HEK293 (cell line): ENCODE measurements at regions not wholly inside any gene's neighbourhood (a gene's known extent, or its start where the extent isn't known, plus 50 kb on each side); places are given as distances from the start of the nearest gene placed in this dataset.

ENCODE experiments used
- CTCF ChIA-PET: fragments of 350-600 bp; formaldehyde crosslinking; extraction: SDS; loops from one replicate; lab custom pipeline; 2021; ENCODE audit warnings: antibody characterized with exemption; lab: Yijun Ruan, JAX
- POLR2A ChIA-PET: fragments of 300-600 bp; formaldehyde crosslinking; extraction: SDS; loops from one replicate; lab custom pipeline; 2020; ENCODE audit warnings: antibody characterized with exemption, inconsistent platforms; lab: Yijun Ruan, JAX
- H3K27ac ChIP-seq: fragments of 200-500 bp; sonication (Bioruptor generic); 2 replicates; pipeline ENCODE4 v1.5.1; 2014; ENCODE audit warnings: low read depth, low read length, control low read depth, inconsistent platforms; ENCODE audit errors: extremely low read depth
- H3K36me3 ChIP-seq, 2 experiments: fragments of 200-500 bp in 1 of 2; sonication (Bioruptor generic) in 1 of 2; 1 replicate in 1 of 2; 2 replicates in 1 of 2; pipeline ENCODE4 v1.5.1; 2014 to 2017; ENCODE audit warnings: inconsistent platforms in 2 of 2, low read length in 2 of 2; ENCODE audit not compliant: control insufficient read depth in 2 of 2, insufficient read depth in 1 of 2
- H3K4me1 ChIP-seq: fragments of 200-500 bp; sonication (Bioruptor generic); 2 replicates; pipeline ENCODE4 v1.5.1; 2014; ENCODE audit warnings: mild to moderate bottlenecking, low read length, inconsistent platforms; ENCODE audit not compliant: control insufficient read depth, insufficient read depth
- H3K4me3 ChIP-seq: 2 replicates; pipeline ENCODE4 v1.5.1; 2011; ENCODE audit warnings: low read depth, mild to moderate bottlenecking, control low read depth, low read length, moderate library complexity
- H3K9me3 ChIP-seq: fragments of 200-500 bp; sonication (Bioruptor generic); 2 replicates; pipeline ENCODE4 v1.5.1; 2014; ENCODE audit warnings: low read depth, low read length, inconsistent platforms; ENCODE audit not compliant: control insufficient read depth, insufficient read depth
- EGR2 ChIP-seq: fragments of 450-650 bp; formaldehyde crosslinking; IDR thresholded peaks from 2 replicates; pipeline ENCODE4 v1.5.1; 2016; ENCODE audit warnings: low read depth, missing biosample characterization, missing genetic modification characterization
- IKZF3 ChIP-seq: fragments of 450-650 bp; IDR thresholded peaks from 2 replicates; pipeline ENCODE4 v1.5.0; 2018; ENCODE audit warnings: missing biosample characterization, mild to moderate bottlenecking, missing genetic modification characterization, moderate library complexity
- OSR2 ChIP-seq: fragments of 450-650 bp; formaldehyde crosslinking; IDR thresholded peaks from 2 replicates; pipeline ENCODE4 v1.5.1; 2016; ENCODE audit warnings: missing biosample characterization, missing genetic modification characterization
- ZBTB17 ChIP-seq: fragments of 450-650 bp; formaldehyde crosslinking; IDR thresholded peaks from 2 replicates; pipeline ENCODE4 v1.5.1; 2016; ENCODE audit warnings: missing biosample characterization, missing genetic modification characterization
- ZIC2 ChIP-seq: fragments of 450-650 bp; formaldehyde crosslinking; IDR thresholded peaks from 2 replicates; pipeline ENCODE4 v1.5.1; 2016; ENCODE audit warnings: missing biosample characterization, missing genetic modification characterization
- ZNF211 ChIP-seq: fragments of 450-650 bp; formaldehyde crosslinking; IDR thresholded peaks from 2 replicates; pipeline ENCODE4 v1.5.1; 2016; ENCODE audit warnings: low read depth, missing biosample characterization, missing genetic modification characterization
- ZNF248 ChIP-seq: fragments of 450-650 bp; formaldehyde crosslinking; IDR thresholded peaks from 2 replicates; pipeline ENCODE4 v1.5.1; 2017; ENCODE audit warnings: missing biosample characterization, missing genetic modification characterization
- ZNF76 ChIP-seq: fragments of 450-650 bp; formaldehyde crosslinking; IDR thresholded peaks from 2 replicates; pipeline ENCODE4; 2016; ENCODE audit warnings: low read depth, missing biosample characterization, missing genetic modification characterization, borderline replicate concordance
- TF ChIP-seq, protein P1 (sequence below): fragments of 450-650 bp; formaldehyde crosslinking; IDR thresholded peaks from 2 replicates; pipeline ENCODE4 v1.5.1; 2017; ENCODE audit warnings: missing biosample characterization, missing genetic modification characterization
- TF ChIP-seq, protein P2 (sequence below): fragments of 450-650 bp; formaldehyde crosslinking; IDR thresholded peaks from 2 replicates; pipeline ENCODE4 v1.5.1; 2016; ENCODE audit warnings: missing biosample characterization, missing genetic modification characterization
- TF ChIP-seq, protein P3 (sequence below): fragments of 450-650 bp; IDR thresholded peaks from 2 replicates; pipeline ENCODE4 v1.5.1; 2018; ENCODE audit warnings: missing biosample characterization, missing genetic modification characterization
- TF ChIP-seq, protein P4 (sequence below): fragments of 450-650 bp; formaldehyde crosslinking; IDR thresholded peaks from 2 replicates; pipeline ENCODE4 v1.5.0; 2017; ENCODE audit warnings: missing biosample characterization, missing genetic modification characterization, borderline replicate concordance
- TF ChIP-seq, protein P5 (sequence below): fragments of 450-650 bp; formaldehyde crosslinking; IDR thresholded peaks from 2 replicates; pipeline ENCODE4 v1.5.1; 2016; ENCODE audit warnings: missing biosample characterization, missing genetic modification characterization, borderline replicate concordance

DNA sequence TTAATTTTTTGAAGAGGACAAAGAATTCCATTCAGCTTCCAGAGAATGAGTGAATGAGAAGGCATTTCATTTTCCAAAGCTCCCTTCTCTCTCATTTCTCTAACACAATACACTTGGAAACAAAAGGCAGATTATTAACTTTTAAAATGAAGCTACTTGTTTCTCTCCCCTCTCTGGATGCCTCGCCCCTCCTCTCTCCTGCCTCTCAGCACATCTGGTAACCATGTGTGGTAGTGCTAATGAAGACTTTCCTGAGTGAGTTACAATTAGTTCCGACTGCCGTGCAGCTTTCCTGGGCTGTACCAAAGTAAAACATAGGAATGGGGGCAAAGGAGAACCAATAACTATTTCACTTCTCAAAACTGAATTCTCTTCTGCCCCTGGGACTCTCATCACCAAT lies 84.7 kb upstream of the SOX5 start:
- no peaks in the 10 kb centered on the region for H3K9me3 ChIP-seq
- TF ChIP-seq, protein P1, sequence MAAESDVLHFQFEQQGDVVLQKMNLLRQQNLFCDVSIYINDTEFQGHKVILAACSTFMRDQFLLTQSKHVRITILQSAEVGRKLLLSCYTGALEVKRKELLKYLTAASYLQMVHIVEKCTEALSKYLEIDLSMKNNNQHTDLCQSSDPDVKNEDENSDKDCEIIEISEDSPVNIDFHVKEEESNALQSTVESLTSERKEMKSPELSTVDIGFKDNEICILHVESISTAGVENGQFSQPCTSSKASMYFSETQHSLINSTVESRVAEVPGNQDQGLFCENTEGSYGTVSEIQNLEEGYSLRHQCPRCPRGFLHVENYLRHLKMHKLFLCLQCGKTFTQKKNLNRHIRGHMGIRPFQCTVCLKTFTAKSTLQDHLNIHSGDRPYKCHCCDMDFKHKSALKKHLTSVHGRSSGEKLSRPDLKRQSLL (tag by site-specific recombination): no peak
- no peak for TF ChIP-seq EGR2 (tag by site-specific recombination)
- TF ChIP-seq, protein P2, sequence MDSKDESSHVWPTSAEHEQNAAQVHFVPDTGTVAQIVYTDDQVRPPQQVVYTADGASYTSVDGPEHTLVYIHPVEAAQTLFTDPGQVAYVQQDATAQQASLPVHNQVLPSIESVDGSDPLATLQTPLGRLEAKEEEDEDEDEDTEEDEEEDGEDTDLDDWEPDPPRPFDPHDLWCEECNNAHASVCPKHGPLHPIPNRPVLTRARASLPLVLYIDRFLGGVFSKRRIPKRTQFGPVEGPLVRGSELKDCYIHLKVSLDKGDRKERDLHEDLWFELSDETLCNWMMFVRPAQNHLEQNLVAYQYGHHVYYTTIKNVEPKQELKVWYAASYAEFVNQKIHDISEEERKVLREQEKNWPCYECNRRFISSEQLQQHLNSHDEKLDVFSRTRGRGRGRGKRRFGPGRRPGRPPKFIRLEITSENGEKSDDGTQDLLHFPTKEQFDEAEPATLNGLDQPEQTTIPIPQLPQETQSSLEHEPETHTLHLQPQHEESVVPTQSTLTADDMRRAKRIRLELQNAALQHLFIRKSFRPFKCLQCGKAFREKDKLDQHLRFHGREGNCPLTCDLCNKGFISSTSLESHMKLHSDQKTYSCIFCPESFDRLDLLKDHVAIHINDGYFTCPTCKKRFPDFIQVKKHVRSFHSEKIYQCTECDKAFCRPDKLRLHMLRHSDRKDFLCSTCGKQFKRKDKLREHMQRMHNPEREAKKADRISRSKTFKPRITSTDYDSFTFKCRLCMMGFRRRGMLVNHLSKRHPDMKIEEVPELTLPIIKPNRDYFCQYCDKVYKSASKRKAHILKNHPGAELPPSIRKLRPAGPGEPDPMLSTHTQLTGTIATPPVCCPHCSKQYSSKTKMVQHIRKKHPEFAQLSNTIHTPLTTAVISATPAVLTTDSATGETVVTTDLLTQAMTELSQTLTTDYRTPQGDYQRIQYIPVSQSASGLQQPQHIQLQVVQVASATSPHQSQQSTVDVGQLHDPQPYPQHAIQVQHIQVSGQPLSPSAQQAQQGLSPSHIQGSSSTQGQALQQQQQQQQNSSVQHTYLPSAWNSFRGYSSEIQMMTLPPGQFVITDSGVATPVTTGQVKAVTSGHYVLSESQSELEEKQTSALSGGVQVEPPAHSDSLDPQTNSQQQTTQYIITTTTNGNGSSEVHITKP (tag by site-specific recombination): peak; percentile 52; the same call in 1 of the 2 replicates
- H3K27ac ChIP-seq: no peak overlapping the region
- ChIA-PET CTCF (no interaction called here), POLR2A (interaction anchor here (0.6 to 0.7 kb wide), 2 partner anchors 11 to 28 kb away, joined by 4 to 5 read pairs; no protein-coding TSS in a partner anchor)
- peaks cover 9% of the 10 kb centered on the region; the same call in 1 of the 2 replicates for H3K4me1 ChIP-seq
- H3K36me3 ChIP-seq: no peaks in the 10 kb centered on the region
- H3K4me3 ChIP-seq: no peak overlapping the region

DNA sequence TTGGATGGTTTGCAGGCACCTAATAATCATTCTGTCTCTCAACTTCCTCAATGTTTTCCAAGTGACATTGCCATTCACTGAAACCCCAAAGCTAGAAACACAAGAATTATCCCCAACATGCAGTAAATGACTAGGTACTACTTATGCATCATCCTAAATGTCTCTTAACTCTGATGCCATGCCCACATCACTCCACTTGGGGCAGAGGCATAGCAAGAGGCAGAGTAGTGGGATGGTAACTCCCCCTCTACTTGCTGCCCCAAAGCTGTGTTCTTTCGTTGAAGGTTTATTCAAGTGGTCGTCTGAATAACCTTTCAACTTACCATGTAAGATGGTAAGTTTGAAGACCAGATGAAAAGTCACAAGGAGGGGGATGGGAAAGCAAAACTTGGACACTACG lies 77.9 kb upstream of the SOX5 start:
- POLR2A ChIA-PET: no interaction called here
- TF ChIP-seq ZIC2 (tag by site-specific recombination) (no peak), ZNF76 (no peak), IKZF3 (tag by site-specific recombination) (no peak), ZNF248 (tag by site-specific recombination) (no peak), ZNF211 (no peak), ZBTB17 (tag by site-specific recombination) (no peak), OSR2 (tag by site-specific recombination) (no peak)
- TF ChIP-seq, protein P2 (tag by site-specific recombination): no peak
- TF ChIP-seq, protein P3, sequence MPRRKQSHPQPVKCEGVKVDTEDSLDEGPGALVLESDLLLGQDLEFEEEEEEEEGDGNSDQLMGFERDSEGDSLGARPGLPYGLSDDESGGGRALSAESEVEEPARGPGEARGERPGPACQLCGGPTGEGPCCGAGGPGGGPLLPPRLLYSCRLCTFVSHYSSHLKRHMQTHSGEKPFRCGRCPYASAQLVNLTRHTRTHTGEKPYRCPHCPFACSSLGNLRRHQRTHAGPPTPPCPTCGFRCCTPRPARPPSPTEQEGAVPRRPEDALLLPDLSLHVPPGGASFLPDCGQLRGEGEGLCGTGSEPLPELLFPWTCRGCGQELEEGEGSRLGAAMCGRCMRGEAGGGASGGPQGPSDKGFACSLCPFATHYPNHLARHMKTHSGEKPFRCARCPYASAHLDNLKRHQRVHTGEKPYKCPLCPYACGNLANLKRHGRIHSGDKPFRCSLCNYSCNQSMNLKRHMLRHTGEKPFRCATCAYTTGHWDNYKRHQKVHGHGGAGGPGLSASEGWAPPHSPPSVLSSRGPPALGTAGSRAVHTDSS: no peak
- TF ChIP-seq, protein P4, sequence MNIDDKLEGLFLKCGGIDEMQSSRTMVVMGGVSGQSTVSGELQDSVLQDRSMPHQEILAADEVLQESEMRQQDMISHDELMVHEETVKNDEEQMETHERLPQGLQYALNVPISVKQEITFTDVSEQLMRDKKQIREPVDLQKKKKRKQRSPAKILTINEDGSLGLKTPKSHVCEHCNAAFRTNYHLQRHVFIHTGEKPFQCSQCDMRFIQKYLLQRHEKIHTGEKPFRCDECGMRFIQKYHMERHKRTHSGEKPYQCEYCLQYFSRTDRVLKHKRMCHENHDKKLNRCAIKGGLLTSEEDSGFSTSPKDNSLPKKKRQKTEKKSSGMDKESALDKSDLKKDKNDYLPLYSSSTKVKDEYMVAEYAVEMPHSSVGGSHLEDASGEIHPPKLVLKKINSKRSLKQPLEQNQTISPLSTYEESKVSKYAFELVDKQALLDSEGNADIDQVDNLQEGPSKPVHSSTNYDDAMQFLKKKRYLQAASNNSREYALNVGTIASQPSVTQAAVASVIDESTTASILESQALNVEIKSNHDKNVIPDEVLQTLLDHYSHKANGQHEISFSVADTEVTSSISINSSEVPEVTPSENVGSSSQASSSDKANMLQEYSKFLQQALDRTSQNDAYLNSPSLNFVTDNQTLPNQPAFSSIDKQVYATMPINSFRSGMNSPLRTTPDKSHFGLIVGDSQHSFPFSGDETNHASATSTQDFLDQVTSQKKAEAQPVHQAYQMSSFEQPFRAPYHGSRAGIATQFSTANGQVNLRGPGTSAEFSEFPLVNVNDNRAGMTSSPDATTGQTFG (tag by site-specific recombination): no peak
- TF ChIP-seq, protein P5, sequence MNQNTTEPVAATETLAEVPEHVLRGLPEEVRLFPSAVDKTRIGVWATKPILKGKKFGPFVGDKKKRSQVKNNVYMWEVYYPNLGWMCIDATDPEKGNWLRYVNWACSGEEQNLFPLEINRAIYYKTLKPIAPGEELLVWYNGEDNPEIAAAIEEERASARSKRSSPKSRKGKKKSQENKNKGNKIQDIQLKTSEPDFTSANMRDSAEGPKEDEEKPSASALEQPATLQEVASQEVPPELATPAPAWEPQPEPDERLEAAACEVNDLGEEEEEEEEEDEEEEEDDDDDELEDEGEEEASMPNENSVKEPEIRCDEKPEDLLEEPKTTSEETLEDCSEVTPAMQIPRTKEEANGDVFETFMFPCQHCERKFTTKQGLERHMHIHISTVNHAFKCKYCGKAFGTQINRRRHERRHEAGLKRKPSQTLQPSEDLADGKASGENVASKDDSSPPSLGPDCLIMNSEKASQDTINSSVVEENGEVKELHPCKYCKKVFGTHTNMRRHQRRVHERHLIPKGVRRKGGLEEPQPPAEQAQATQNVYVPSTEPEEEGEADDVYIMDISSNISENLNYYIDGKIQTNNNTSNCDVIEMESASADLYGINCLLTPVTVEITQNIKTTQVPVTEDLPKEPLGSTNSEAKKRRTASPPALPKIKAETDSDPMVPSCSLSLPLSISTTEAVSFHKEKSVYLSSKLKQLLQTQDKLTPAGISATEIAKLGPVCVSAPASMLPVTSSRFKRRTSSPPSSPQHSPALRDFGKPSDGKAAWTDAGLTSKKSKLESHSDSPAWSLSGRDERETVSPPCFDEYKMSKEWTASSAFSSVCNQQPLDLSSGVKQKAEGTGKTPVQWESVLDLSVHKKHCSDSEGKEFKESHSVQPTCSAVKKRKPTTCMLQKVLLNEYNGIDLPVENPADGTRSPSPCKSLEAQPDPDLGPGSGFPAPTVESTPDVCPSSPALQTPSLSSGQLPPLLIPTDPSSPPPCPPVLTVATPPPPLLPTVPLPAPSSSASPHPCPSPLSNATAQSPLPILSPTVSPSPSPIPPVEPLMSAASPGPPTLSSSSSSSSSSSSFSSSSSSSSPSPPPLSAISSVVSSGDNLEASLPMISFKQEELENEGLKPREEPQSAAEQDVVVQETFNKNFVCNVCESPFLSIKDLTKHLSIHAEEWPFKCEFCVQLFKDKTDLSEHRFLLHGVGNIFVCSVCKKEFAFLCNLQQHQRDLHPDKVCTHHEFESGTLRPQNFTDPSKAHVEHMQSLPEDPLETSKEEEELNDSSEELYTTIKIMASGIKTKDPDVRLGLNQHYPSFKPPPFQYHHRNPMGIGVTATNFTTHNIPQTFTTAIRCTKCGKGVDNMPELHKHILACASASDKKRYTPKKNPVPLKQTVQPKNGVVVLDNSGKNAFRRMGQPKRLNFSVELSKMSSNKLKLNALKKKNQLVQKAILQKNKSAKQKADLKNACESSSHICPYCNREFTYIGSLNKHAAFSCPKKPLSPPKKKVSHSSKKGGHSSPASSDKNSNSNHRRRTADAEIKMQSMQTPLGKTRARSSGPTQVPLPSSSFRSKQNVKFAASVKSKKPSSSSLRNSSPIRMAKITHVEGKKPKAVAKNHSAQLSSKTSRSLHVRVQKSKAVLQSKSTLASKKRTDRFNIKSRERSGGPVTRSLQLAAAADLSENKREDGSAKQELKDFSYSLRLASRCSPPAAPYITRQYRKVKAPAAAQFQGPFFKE (tag by site-specific recombination): no peak

More for the DNA sequence above, 77.9 kb upstream of the SOX5 start:
- Histone ChIP-seq H3K4me1 (peaks cover 3% of the 10 kb centered on the region; the same call in 1 of the 2 replicates), H3K27ac (no peak overlapping the region), H3K9me3 (no peaks in the 10 kb centered on the region), H3K4me3 (no peak overlapping the region), H3K36me3 (no peaks in the 10 kb centered on the region)
- CTCF ChIA-PET: interaction anchor here (0.5 kb wide), 1 partner anchor 34 kb away, joined by 6 read pairs; no protein-coding TSS in a partner anchor
